Heart left ventricle (tissue), 13 donors: ENCODE measurements at regions not wholly inside any gene's neighbourhood (a gene's known extent, or its start where the extent isn't known, plus 50 kb on each side); places are given as distances from the start of the nearest gene placed in this dataset.

ENCODE experiments used
- POLR2A ChIP-seq, 2 donors: fragments of 450-650 bp; IDR thresholded peaks; one replicate each; pipeline ENCODE4 v1.6.1; 2017; ENCODE audit warnings: antibody characterized with exemption in 2 of 2, mild to moderate bottlenecking in 2 of 2, moderate library complexity in 2 of 2
- TF ChIP-seq, protein P1 (sequence below), 12 donors: fragments of 200-600 bp; sonication (generic) in 4 of 12; IDR thresholded peaks; one replicate each; pipeline versions ENCODE4 v1.5.0 to v1.8.0; 2018 to 2022; ENCODE audit warnings: antibody characterized with exemption in 12 of 12, mild to moderate bottlenecking in 5 of 12
- donor health status: ischemic (EF 13 %, LVEDD 7.1; RV severe dilation, severe dysfunction).
- donor health status: DM: no; HTN: yes; CAD: no.
- donor health status: DM: no; HTN: no; CAD: no.
- donor health status: ischemic (EF 25% LVEDD 6.9; RV normal size, moderate dysfunction).
- donor health status: ischemic (EF 25% LVEDD 5.7; RV mildly dilated, moderate dysfunction).
- donor health status: ischemic (EF 35%, LVEDD 5.7; RV mildly dilated, moderate dysfunction).
- donor health status: nonischemic (EF 11% LVEDD 7.7; RV severe dilation, severe dysfunction).
- donor health status: DM: yes; HTN: yes; CAD: no.
- donor health status: PGD.
- donor health status: ischemic (EF 29% LVEDD 5.4; RV normal size, mild dysfunction).
- donor health status: nonischemic (EF 23%, LVEDD 6.1; RV moderate dilation, normal function).

DNA sequence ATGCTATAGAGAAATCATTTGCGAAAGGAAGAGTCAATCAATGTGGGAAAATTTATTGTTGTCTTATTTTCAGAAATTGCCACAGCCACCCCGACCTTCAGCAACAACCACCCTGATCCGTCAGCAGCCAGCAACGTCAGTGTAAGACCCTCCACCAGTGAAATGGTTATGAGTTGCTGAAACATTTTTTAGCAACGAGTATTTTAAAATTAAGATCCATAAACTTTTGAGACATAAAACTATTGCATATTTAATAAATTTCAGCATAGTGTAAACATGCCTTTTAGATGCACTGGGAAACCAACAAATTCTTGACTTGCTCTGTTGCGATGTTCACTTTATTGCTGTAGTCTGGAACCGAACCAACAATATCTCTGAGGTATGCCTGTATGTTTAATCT is 887.9 kb downstream of the DCDC2C start:
- TF ChIP-seq, protein P1, sequence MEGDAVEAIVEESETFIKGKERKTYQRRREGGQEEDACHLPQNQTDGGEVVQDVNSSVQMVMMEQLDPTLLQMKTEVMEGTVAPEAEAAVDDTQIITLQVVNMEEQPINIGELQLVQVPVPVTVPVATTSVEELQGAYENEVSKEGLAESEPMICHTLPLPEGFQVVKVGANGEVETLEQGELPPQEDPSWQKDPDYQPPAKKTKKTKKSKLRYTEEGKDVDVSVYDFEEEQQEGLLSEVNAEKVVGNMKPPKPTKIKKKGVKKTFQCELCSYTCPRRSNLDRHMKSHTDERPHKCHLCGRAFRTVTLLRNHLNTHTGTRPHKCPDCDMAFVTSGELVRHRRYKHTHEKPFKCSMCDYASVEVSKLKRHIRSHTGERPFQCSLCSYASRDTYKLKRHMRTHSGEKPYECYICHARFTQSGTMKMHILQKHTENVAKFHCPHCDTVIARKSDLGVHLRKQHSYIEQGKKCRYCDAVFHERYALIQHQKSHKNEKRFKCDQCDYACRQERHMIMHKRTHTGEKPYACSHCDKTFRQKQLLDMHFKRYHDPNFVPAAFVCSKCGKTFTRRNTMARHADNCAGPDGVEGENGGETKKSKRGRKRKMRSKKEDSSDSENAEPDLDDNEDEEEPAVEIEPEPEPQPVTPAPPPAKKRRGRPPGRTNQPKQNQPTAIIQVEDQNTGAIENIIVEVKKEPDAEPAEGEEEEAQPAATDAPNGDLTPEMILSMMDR (IDR thresholded peaks at IDR 0.05): no peak
- no peak for TF ChIP-seq POLR2A (IDR thresholded peaks at IDR 0.05)
